ENCODE measurements at regions not wholly inside any gene's neighbourhood (a gene's known extent, or its start where the extent isn't known, plus 50 kb on each side); places are given as distances from the start of the nearest gene placed in this dataset.

DNA sequence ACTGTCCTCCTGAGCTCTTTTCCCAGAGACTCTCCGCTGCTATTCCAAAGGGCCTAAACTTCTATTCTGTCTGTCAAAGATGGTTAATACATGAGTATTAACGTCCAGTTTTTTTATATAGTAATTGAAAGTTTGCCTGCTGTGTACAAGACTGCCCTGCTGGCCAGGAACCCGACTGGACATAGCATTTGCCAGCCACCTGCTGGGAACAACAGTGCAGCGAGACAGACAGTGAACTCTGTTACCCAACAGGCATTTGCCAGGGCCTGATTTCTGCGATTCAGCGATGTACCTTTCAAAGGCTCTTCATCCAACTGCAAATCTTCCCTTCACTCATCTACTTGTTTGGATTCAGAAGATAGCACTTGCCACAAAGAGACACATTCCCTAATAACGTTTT lies 128.8 kb upstream of the SEM1 start:
- Mint-ChIP-seq H3K4me1 (peaks cover 14% of the 10 kb centered on the region), H3K4me3 (no peak overlapping the region), H3K27me3 (ENCODE audit: low read depth) (peaks cover 9% of the 10 kb centered on the region), H3K9me3 (peaks cover 7% of the 10 kb centered on the region), H3K36me3 (no peaks in the 10 kb centered on the region), H3K27ac (no peak overlapping the region)
- TF ChIP-seq, protein P1, sequence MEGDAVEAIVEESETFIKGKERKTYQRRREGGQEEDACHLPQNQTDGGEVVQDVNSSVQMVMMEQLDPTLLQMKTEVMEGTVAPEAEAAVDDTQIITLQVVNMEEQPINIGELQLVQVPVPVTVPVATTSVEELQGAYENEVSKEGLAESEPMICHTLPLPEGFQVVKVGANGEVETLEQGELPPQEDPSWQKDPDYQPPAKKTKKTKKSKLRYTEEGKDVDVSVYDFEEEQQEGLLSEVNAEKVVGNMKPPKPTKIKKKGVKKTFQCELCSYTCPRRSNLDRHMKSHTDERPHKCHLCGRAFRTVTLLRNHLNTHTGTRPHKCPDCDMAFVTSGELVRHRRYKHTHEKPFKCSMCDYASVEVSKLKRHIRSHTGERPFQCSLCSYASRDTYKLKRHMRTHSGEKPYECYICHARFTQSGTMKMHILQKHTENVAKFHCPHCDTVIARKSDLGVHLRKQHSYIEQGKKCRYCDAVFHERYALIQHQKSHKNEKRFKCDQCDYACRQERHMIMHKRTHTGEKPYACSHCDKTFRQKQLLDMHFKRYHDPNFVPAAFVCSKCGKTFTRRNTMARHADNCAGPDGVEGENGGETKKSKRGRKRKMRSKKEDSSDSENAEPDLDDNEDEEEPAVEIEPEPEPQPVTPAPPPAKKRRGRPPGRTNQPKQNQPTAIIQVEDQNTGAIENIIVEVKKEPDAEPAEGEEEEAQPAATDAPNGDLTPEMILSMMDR (IDR thresholded peaks at IDR 0.05; ENCODE audit: unreplicated experiment): no peak
- no peak for DNase-seq (ENCODE audit: low spot score in 2 of 2, unreplicated experiment in 2 of 2)

DNA sequence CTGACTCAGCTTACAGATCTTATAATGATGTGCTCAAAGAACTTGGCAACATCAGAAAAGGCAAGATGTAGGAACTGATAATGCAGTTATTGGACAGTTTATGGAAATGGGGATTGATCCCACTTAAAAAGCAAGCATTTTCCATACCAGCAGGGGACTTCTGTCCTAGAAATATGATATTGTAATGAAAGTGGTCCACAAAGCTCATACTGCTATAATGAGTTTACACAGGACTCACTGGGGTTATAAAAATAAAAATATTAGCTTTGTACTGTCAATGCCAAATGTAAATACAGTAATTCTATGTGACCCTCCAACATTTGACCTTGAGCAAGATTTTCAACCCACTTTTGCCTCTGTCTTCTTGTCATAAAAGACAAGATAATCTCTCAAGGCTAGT lies 145.5 kb upstream of the SEM1 start:
- H3K27ac Mint-ChIP-seq: no peak overlapping the region
- no peak for DNase-seq (ENCODE audit: low spot score in 2 of 2, unreplicated experiment in 2 of 2)

DNA sequence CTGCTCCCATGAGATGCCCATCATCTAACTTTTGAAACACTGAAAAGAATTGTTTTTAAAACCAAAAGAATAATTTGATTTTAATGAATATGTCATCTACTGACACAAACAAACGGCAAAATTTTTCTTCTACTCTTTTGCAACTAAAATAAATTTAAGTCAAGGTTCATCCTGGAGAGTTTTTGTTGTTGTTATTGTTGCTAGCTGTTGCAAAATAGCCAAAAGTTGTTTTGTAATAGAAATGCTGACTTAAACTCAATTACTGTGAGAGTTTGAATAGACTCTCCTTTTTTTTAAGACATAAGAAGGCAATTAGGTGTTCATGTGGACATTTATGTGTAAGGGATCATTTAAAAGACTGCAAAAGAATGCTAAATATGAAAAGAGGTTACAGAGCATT lies 146.0 kb upstream of the SEM1 start:
- TF ChIP-seq, protein P1 (IDR thresholded peaks at IDR 0.05; ENCODE audit: unreplicated experiment): no peak
- no peak for DNase-seq (ENCODE audit: low spot score in 2 of 2, unreplicated experiment in 2 of 2)
- no peaks in the 10 kb centered on the region for H3K36me3 Mint-ChIP-seq
- H3K27me3 Mint-ChIP-seq (ENCODE audit: low read depth): peaks cover 1% of the 10 kb centered on the region
- H3K9me3 Mint-ChIP-seq: peaks cover 6% of the 10 kb centered on the region
- no peak overlapping the region for H3K4me3 Mint-ChIP-seq
- peaks cover 13% of the 10 kb centered on the region for H3K4me1 Mint-ChIP-seq
- no peak overlapping the region for H3K27ac Mint-ChIP-seq

More for the DNA sequence above, 145.5 kb upstream of the SEM1 start:
- Mint-ChIP-seq H3K4me1 (peaks cover 13% of the 10 kb centered on the region), H3K9me3 (peaks cover under 1% of the 10 kb centered on the region), H3K36me3 (no peaks in the 10 kb centered on the region), H3K27me3 (ENCODE audit: low read depth) (no peaks in the 10 kb centered on the region), H3K4me3 (no peak overlapping the region)
- TF ChIP-seq, protein P1 (IDR thresholded peaks at IDR 0.05; ENCODE audit: unreplicated experiment): no peak

DNA sequence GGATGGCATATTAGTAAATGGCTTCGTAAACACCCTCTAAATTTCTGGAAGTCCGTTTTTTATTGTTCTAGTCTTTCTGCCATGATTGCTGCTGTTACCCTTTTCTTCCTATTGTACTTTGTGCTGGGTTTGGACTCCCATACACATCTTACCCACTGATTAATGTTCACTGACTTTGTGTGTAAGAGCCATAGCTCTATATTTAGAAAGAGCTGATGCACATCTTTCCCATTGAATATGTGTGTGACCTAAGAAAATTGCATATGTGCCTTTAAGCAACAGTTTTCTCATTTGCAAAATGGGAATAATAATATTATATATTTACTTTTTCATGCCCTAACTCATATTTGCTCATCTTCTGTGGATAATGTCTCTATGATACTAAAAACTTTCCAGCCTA lies 135.8 kb upstream of the DLX6 start:
- no peaks in the 10 kb centered on the region for H3K4me1 Mint-ChIP-seq
- no peaks in the 10 kb centered on the region for H3K27me3 Mint-ChIP-seq (ENCODE audit: low read depth)
- TF ChIP-seq, protein P1 (IDR thresholded peaks at IDR 0.05; ENCODE audit: unreplicated experiment): no peak
- H3K9me3 Mint-ChIP-seq: no peaks in the 10 kb centered on the region
- DNase-seq (ENCODE audit: low spot score in 2 of 2, unreplicated experiment in 2 of 2): no peak
- H3K27ac Mint-ChIP-seq: no peak overlapping the region
- H3K4me3 Mint-ChIP-seq: no peak overlapping the region
- H3K36me3 Mint-ChIP-seq: no peaks in the 10 kb centered on the region

DNA sequence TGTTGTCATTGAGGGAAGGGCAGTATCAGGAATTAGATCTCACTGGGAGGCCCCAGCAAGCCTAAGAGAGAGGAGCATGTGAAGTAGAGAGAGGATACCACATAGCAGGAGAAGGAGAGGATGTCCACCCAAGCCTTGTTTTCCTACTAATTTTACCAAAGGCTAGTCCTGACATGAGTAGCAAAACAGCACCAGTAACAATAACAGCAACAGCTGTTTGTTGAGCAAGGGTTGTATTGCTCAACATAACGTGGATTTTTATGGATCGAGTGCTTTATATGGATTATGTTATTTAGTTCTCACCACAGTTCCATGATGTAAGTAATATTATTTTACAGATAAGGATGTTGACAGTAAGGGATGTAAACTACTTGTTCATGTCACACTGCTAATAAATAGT lies 135.2 kb upstream of the DLX6 start:
- H3K4me1 Mint-ChIP-seq: no peaks in the 10 kb centered on the region

More for the DNA sequence above, 135.2 kb upstream of the DLX6 start:
- no peak for DNase-seq (ENCODE audit: low spot score in 2 of 2, unreplicated experiment in 2 of 2)
- Mint-ChIP-seq H3K27ac (no peak overlapping the region), H3K36me3 (no peaks in the 10 kb centered on the region), H3K9me3 (no peaks in the 10 kb centered on the region), H3K4me3 (no peak overlapping the region), H3K27me3 (ENCODE audit: low read depth) (no peaks in the 10 kb centered on the region)
- TF ChIP-seq, protein P1 (IDR thresholded peaks at IDR 0.05; ENCODE audit: unreplicated experiment): no peak

Measured in mesothelial cell of epicardium (in vitro differentiated cells).